HCT116 (cell line): ENCODE measurements at regions not wholly inside any gene's neighbourhood (a gene's known extent, or its start where the extent isn't known, plus 50 kb on each side); places are given as distances from the start of the nearest gene placed in this dataset.

Experiments used
- ATAC-seq: fragments of 200-7000 bp; cut with Tn5 transposase; 2 replicates; pipeline ENCODE4 v1.9.1; 2020; ENCODE audit warnings: mild to moderate bottlenecking, moderate library complexity
- BruUV-seq: library from RNA; stranded (reverse); fragments of 400-500 nt; replicated peaks from 2 replicates; lab custom pipeline; 2021; lab: Mats Ljungman, UMichigan
- CTCF ChIA-PET: fragments of 300-600 bp; sonication (Branson Sonifier 250); formaldehyde crosslinking; loops from one replicate; lab custom pipeline; 2021; ENCODE audit warnings: antibody characterized with exemption; lab: Charles Lee
- POLR2A ChIA-PET: fragments of 300-600, 350-600 bp; sonication (Branson Sonifier 250); formaldehyde crosslinking; loops from one replicate; lab custom pipeline; 2021; ENCODE audit warnings: antibody characterized with exemption; lab: Charles Lee
- RAD21 ChIA-PET, 2 experiments: fragments of 300-600 bp; sonication (Branson Sonifier 250); formaldehyde crosslinking; loops; one replicate each; lab custom pipeline; 2023; ENCODE audit warnings: low total read pairs in 2 of 2; ENCODE audit not compliant: uncharacterized antibody in 2 of 2, unreplicated experiment in 2 of 2, low non-redundant PET in 1 of 2; lab: Charles Lee
- DNase-seq: peaks from one replicate; pipeline ENCODE4 v3.0.0-alpha.2; 2010; ENCODE audit warnings: low read depth, low spot score
- H2AFZ ChIP-seq: fragments of 200-600 bp; shearing (Covaris generic), sonication (generic); 2 replicates; pipeline ENCODE4 v1.6.1; 2017; ENCODE audit warnings: low read depth, mixed run types, mixed read lengths, antibody characterized with exemption, low read length; ENCODE audit not compliant: poor library complexity, severe bottlenecking
- H3K27ac ChIP-seq: 2 replicates; pipeline ENCODE4 v1.5.1; 2012; ENCODE audit warnings: low read depth, low read length
- H3K27me3 ChIP-seq: fragments of 200-600 bp; sonication (generic); 2 replicates; pipeline ENCODE4 v1.6.1; 2016; ENCODE audit warnings: mixed run types, low read length, mixed read lengths; ENCODE audit not compliant: insufficient read depth
- H3K36me3 ChIP-seq, 2 experiments: fragments of 200-500 bp in 1 of 2; fragments of 200-600 bp in 1 of 2; sonication (Bioruptor generic) in 1 of 2; sonication (generic) in 1 of 2; 2 replicates each; pipeline versions ENCODE4 v1.5.1 to v1.6.1; 2014 to 2016; ENCODE audit warnings: low read length in 2 of 2, inconsistent platforms in 1 of 2, mixed read lengths in 1 of 2, mixed run types in 1 of 2; ENCODE audit not compliant: insufficient read depth in 2 of 2, control insufficient read depth in 1 of 2
- H3K4me1 ChIP-seq, 2 experiments: fragments of 200-600 bp in 1 of 2; sonication (generic) in 1 of 2; 2 replicates each; pipeline versions ENCODE4 v1.5.1 to v1.6.1; 2012 to 2017; ENCODE audit warnings: low read length in 2 of 2, inconsistent platforms in 1 of 2, mild to moderate bottlenecking in 1 of 2, mixed read lengths in 1 of 2, mixed run types in 1 of 2, moderate library complexity in 1 of 2; ENCODE audit not compliant: insufficient read depth in 2 of 2, control insufficient read depth in 1 of 2
- H3K4me2 ChIP-seq: fragments of 200-600 bp; sonication (generic); 2 replicates; pipeline ENCODE4 v1.6.1; 2017; ENCODE audit warnings: mixed run types, low read length, mixed read lengths
- H3K4me3 ChIP-seq, 2 experiments: fragments of 200-600 bp in 1 of 2; sonication (generic) in 1 of 2; replicated peaks in 1 of 2; 2 replicates each; pipeline ENCODE4 v1.5.1; 2011 to 2016; ENCODE audit warnings: low read length in 2 of 2, control low read depth in 1 of 2, low read depth in 1 of 2, mild to moderate bottlenecking in 1 of 2, mixed read lengths in 1 of 2, mixed run types in 1 of 2
- H3K79me2 ChIP-seq: fragments of 200-600 bp; sonication (generic); 2 replicates; pipeline ENCODE4 v1.6.1; 2017; ENCODE audit warnings: mild to moderate bottlenecking, mixed run types, low read length, moderate library complexity, mixed read lengths; ENCODE audit not compliant: insufficient read depth
- H3K9ac ChIP-seq: fragments of 200-600 bp; sonication (generic); 2 replicates; pipeline ENCODE4 v1.6.1; 2016; ENCODE audit warnings: low read length, mixed read lengths
- H3K9me2 ChIP-seq: fragments of 200-600 bp; sonication (generic), shearing (Covaris generic); 2 replicates; pipeline ENCODE4 v1.6.1; 2017; ENCODE audit warnings: mixed run types, mild to moderate bottlenecking, moderate library complexity; ENCODE audit not compliant: insufficient read depth
- H3K9me3 ChIP-seq, 2 experiments: fragments of 200-500 bp in 1 of 2; fragments of 200-600 bp in 1 of 2; sonication (Bioruptor generic) in 1 of 2; sonication (generic) in 1 of 2; 2 replicates each; pipeline ENCODE4 v1.6.1; 2014 to 2017; ENCODE audit warnings: low read length in 2 of 2, mixed read lengths in 2 of 2, inconsistent platforms in 1 of 2, low read depth in 1 of 2, mild to moderate bottlenecking in 1 of 2, mixed run types in 1 of 2, moderate library complexity in 1 of 2; ENCODE audit not compliant: control insufficient read depth in 1 of 2, insufficient read depth in 1 of 2
- H4K20me1 ChIP-seq: fragments of 200-600 bp; sonication (generic), shearing (Covaris generic); 2 replicates; pipeline ENCODE4 v1.6.1; 2017; ENCODE audit warnings: mixed run types, mild to moderate bottlenecking, moderate library complexity; ENCODE audit not compliant: insufficient read depth
- CBX3 ChIP-seq: IDR thresholded peaks from 2 replicates; pipeline ENCODE4 v1.6.1; 2012; ENCODE audit warnings: low read depth
- CEBPB ChIP-seq: IDR thresholded peaks from 2 replicates; pipeline ENCODE4 v1.6.1; 2012; ENCODE audit warnings: low read depth
- EGR1 ChIP-seq: IDR thresholded peaks from 2 replicates; pipeline ENCODE4 v1.6.1; 2012; ENCODE audit warnings: low read depth
- EZH2 ChIP-seq: fragments of 200-600 bp; sonication (generic); IDR thresholded peaks from 2 replicates; pipeline ENCODE4 v1.6.1; 2017; ENCODE audit warnings: antibody characterized with exemption, mixed run types
- EZH2phosphoT487 ChIP-seq: fragments of 200-600 bp; IDR thresholded peaks from 2 replicates; pipeline ENCODE4 v1.6.1; 2018; ENCODE audit warnings: antibody characterized with exemption, borderline replicate concordance
- FOSL1 ChIP-seq: IDR thresholded peaks from 2 replicates; pipeline ENCODE4 v1.6.1; 2012; ENCODE audit warnings: low read depth
- JUND ChIP-seq: IDR thresholded peaks from 2 replicates; pipeline ENCODE4 v1.6.1; 2012
- SP1 ChIP-seq: IDR thresholded peaks from 2 replicates; pipeline ENCODE4 v1.6.1; 2012; ENCODE audit warnings: low read depth
- SRF ChIP-seq: IDR thresholded peaks from 2 replicates; pipeline ENCODE4 v1.6.1; 2012; ENCODE audit warnings: low read depth
- TCF7L2 ChIP-seq: IDR thresholded peaks from 2 replicates; pipeline ENCODE4 v1.7.0; 2011; ENCODE audit warnings: borderline replicate concordance, inconsistent platforms; ENCODE audit not compliant: insufficient read depth, insufficient read length; ENCODE audit errors: extremely low read depth
- intact Hi-C: fragments of 100-400 bp; cut with micrococcal nuclease; formaldehyde crosslinking; loops from 2 replicates; pipeline ENCODE4 v1.10.0; 2022
- TF ChIP-seq, protein P1 (sequence below): IDR thresholded peaks from 2 replicates; pipeline ENCODE4 v1.6.1; 2012
- TF ChIP-seq, protein P2 (sequence below): IDR thresholded peaks from 2 replicates; pipeline ENCODE4 v1.6.1; 2012; ENCODE audit warnings: low read depth

DNA sequence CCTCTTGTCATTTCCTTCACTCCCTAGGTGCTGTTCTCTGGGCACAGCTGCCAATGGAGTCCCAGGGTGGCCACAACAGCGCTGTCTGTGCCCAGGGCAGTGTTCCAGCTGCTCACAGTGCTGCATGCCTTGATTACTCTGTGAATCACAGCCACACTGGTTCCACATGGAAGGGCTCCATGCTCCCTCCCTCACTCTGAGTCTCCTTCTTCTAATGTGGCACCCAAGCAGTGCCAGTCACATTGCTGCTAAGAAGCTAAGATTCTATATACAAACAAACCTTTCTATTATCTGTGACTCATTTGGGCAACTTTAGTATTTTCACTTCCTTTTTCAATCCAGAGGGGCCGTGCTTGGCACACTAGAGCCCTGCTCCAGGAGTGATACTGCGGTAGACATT lies 248.7 kb downstream of the TDRD3 start:
- ATAC-seq (no peak), DNase-seq (no peak)
- H3K4me1 ChIP-seq = no peaks in the 10 kb centered on the region
- H3K9me3 ChIP-seq = no peaks in the 10 kb centered on the region
- H3K27me3 ChIP-seq = no peaks in the 10 kb centered on the region
- no peak for TF ChIP-seq JUND
- no peak for TF ChIP-seq EZH2phosphoT487
- TF ChIP-seq, protein P1, sequence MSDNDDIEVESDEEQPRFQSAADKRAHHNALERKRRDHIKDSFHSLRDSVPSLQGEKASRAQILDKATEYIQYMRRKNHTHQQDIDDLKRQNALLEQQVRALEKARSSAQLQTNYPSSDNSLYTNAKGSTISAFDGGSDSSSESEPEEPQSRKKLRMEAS = no peak
- TF ChIP-seq CEBPB = no peak
- no peak for TF ChIP-seq SP1
- no peak for TF ChIP-seq TCF7L2
- no peak for TF ChIP-seq FOSL1
- no peak for TF ChIP-seq EZH2
- no peak for TF ChIP-seq CBX3
- TF ChIP-seq, protein P2, sequence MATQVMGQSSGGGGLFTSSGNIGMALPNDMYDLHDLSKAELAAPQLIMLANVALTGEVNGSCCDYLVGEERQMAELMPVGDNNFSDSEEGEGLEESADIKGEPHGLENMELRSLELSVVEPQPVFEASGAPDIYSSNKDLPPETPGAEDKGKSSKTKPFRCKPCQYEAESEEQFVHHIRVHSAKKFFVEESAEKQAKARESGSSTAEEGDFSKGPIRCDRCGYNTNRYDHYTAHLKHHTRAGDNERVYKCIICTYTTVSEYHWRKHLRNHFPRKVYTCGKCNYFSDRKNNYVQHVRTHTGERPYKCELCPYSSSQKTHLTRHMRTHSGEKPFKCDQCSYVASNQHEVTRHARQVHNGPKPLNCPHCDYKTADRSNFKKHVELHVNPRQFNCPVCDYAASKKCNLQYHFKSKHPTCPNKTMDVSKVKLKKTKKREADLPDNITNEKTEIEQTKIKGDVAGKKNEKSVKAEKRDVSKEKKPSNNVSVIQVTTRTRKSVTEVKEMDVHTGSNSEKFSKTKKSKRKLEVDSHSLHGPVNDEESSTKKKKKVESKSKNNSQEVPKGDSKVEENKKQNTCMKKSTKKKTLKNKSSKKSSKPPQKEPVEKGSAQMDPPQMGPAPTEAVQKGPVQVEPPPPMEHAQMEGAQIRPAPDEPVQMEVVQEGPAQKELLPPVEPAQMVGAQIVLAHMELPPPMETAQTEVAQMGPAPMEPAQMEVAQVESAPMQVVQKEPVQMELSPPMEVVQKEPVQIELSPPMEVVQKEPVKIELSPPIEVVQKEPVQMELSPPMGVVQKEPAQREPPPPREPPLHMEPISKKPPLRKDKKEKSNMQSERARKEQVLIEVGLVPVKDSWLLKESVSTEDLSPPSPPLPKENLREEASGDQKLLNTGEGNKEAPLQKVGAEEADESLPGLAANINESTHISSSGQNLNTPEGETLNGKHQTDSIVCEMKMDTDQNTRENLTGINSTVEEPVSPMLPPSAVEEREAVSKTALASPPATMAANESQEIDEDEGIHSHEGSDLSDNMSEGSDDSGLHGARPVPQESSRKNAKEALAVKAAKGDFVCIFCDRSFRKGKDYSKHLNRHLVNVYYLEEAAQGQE = no peak
- no peak for TF ChIP-seq SRF
- no peak for TF ChIP-seq EGR1
- no peak overlapping the region for H3K4me2 ChIP-seq
- H3K36me3 ChIP-seq = no peaks in the 10 kb centered on the region
- H3K9ac ChIP-seq = no peak overlapping the region
- no peaks in the 10 kb centered on the region for H3K79me2 ChIP-seq
- H2AFZ ChIP-seq = no peak overlapping the region
- no peak overlapping the region for H3K4me3 ChIP-seq
- no peaks in the 10 kb centered on the region for H3K9me2 ChIP-seq
- ChIA-PET RAD21 (no interaction called here), CTCF (no interaction called here), POLR2A (no interaction called here)
- BruUV-seq = no TSS peak
- intact Hi-C loops = no loop called here
- no peak overlapping the region for H3K27ac ChIP-seq
- H4K20me1 ChIP-seq = no peaks in the 10 kb centered on the region
